ENCODE measurements at regions not wholly inside any gene's neighbourhood (a gene's known extent, or its start where the extent isn't known, plus 50 kb on each side); places are given as distances from the start of the nearest gene placed in this dataset.

DNA sequence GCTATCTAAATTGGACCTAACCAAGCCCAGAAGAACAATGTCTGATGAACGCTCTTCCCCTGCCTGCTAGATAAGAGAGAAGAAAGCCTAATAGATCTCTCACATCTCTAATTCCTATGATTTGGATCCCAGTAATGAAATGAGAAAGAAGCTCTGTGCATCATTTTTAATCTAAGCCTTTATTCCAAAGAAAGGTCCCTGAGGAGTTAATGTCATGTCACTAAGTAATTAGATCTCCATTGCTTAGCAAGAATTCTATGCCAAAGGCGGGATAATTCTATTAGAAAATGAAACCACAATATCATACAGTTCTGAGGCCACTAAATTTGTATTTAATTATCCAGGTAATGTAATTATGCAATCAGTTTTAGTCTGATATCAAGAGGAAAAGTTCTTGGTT lies 74.2 kb upstream of the TMEM260 start:
- CTCF ChIA-PET: interaction anchor here (1.4 to 2.1 kb wide), 2 partner anchors 14 to 15 kb away, joined by 3 to 9 read pairs; no protein-coding TSS in a partner anchor

DNA sequence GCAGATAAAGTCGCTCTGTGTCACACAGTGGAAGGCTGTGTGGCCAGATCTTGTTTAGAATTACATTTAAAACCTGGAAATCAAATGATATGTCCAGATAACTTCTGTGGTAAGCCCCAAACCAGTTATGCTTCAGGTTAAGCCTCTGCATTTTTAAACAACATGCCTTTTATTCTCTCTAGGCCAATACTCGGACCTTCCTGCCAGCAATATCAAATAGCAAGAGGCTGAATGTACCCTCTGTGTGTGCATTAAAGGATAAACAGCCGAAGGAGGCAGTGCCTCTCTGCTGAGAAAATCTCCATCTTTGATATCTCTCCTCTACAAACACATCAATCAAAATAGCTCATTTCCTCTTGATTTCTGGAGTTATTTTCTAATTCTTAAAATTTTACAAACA lies 67.1 kb upstream of the TMEM260 start:
- H3K4me1 ChIP-seq (ENCODE audit: control insufficient read depth in 1 of 2, insufficient read depth in 2 of 2, low read depth in 1 of 2, low read length in 1 of 2): no peaks in the 10 kb centered on the region
- WGBS (ENCODE audit: low lambda C conversion rate): 1% methylated on average over 3 of the region's 3 CpGs
- no peaks in the 10 kb centered on the region for H3K36me3 ChIP-seq (replicated peaks in 1 of 2; ENCODE audit: control insufficient read depth in 1 of 2, insufficient read depth in 2 of 2, low read length in 1 of 2)
- no peaks in the 10 kb centered on the region for H3K9me2 ChIP-seq
- H3K27ac ChIP-seq (ENCODE audit: low read depth in 2 of 2, low read length in 1 of 2): no peak overlapping the region
- CTCF ChIA-PET: no interaction called here
- H3K4me2 ChIP-seq: no peak overlapping the region
- no peaks in the 10 kb centered on the region for H3K79me2 ChIP-seq (ENCODE audit: insufficient read depth)
- no peaks in the 10 kb centered on the region for H3K9me3 ChIP-seq
- no peak for DNase-seq
- H3K9ac ChIP-seq: no peak overlapping the region
- no peaks in the 10 kb centered on the region for H4K20me1 ChIP-seq (ENCODE audit: insufficient read depth)
- TF ChIP-seq FOSL2 (IDR thresholded peaks at IDR 0.05; ENCODE audit: borderline replicate concordance, low read depth) (no peak), ELF1 (IDR thresholded peaks at IDR 0.05) (no peak), RFX5 (IDR thresholded peaks at IDR 0.05; ENCODE audit: low read length) (no peak), TAF1 (IDR thresholded peaks at IDR 0.05; ENCODE audit: borderline replicate concordance, low read depth, low read length) (no peak), SIN3A (IDR thresholded peaks at IDR 0.05; ENCODE audit: borderline replicate concordance, low read depth, low read length) (no peak), TEAD4 (IDR thresholded peaks at IDR 0.05; ENCODE audit: borderline replicate concordance, insufficient read depth) (no peak), POLR2AphosphoS5 (IDR thresholded peaks at IDR 0.05; ENCODE audit: low read depth, low read length) (no peak), MEF2A (IDR thresholded peaks at IDR 0.05; ENCODE audit: borderline replicate concordance, low read depth) (no peak), MXI1 (IDR thresholded peaks at IDR 0.05; ENCODE audit: low read depth, low read length) (no peak), GABPA (IDR thresholded peaks at IDR 0.05; ENCODE audit: low read depth) (no peak), JUND (IDR thresholded peaks at IDR 0.05) (no peak)
- TF ChIP-seq, protein P1, sequence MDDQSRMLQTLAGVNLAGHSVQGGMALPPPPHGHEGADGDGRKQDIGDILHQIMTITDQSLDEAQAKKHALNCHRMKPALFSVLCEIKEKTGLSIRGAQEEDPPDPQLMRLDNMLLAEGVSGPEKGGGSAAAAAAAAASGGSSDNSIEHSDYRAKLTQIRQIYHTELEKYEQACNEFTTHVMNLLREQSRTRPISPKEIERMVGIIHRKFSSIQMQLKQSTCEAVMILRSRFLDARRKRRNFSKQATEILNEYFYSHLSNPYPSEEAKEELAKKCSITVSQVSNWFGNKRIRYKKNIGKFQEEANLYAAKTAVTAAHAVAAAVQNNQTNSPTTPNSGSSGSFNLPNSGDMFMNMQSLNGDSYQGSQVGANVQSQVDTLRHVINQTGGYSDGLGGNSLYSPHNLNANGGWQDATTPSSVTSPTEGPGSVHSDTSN (IDR thresholded peaks at IDR 0.05): no peak
- TF ChIP-seq, protein P2, sequence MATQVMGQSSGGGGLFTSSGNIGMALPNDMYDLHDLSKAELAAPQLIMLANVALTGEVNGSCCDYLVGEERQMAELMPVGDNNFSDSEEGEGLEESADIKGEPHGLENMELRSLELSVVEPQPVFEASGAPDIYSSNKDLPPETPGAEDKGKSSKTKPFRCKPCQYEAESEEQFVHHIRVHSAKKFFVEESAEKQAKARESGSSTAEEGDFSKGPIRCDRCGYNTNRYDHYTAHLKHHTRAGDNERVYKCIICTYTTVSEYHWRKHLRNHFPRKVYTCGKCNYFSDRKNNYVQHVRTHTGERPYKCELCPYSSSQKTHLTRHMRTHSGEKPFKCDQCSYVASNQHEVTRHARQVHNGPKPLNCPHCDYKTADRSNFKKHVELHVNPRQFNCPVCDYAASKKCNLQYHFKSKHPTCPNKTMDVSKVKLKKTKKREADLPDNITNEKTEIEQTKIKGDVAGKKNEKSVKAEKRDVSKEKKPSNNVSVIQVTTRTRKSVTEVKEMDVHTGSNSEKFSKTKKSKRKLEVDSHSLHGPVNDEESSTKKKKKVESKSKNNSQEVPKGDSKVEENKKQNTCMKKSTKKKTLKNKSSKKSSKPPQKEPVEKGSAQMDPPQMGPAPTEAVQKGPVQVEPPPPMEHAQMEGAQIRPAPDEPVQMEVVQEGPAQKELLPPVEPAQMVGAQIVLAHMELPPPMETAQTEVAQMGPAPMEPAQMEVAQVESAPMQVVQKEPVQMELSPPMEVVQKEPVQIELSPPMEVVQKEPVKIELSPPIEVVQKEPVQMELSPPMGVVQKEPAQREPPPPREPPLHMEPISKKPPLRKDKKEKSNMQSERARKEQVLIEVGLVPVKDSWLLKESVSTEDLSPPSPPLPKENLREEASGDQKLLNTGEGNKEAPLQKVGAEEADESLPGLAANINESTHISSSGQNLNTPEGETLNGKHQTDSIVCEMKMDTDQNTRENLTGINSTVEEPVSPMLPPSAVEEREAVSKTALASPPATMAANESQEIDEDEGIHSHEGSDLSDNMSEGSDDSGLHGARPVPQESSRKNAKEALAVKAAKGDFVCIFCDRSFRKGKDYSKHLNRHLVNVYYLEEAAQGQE (IDR thresholded peaks at IDR 0.05; ENCODE audit: low read depth, low read length): no peak
- peaks cover 23% of the 10 kb centered on the region; the same call in 1 of the 2 replicates for H3K27me3 ChIP-seq (ENCODE audit: insufficient read depth)
- H3F3A ChIP-seq (replicated peaks; ENCODE audit: insufficient read depth): no peaks in the 10 kb centered on the region
- POLR2A ChIA-PET: no interaction called here
- no peak overlapping the region for H2AFZ ChIP-seq (ENCODE audit: low read depth)
- no peak overlapping the region for H3K4me3 ChIP-seq (ENCODE audit: low read depth in 2 of 2, low read length in 1 of 2)

More for the DNA sequence above, 74.2 kb upstream of the TMEM260 start:
- Histone ChIP-seq H3K36me3 (replicated peaks in 1 of 2; ENCODE audit: control insufficient read depth in 1 of 2, insufficient read depth in 2 of 2, low read length in 1 of 2) (no peaks in the 10 kb centered on the region), H3K4me3 (ENCODE audit: low read depth in 2 of 2, low read length in 1 of 2) (no peak overlapping the region), H3K79me2 (ENCODE audit: insufficient read depth) (no peaks in the 10 kb centered on the region), H3K27ac (ENCODE audit: low read depth in 2 of 2, low read length in 1 of 2) (no peak overlapping the region), H3K9me2 (no peaks in the 10 kb centered on the region), H3K4me1 (ENCODE audit: control insufficient read depth in 1 of 2, insufficient read depth in 2 of 2, low read depth in 1 of 2, low read length in 1 of 2) (no peaks in the 10 kb centered on the region), H3K9ac (no peak overlapping the region), H3K9me3 (no peaks in the 10 kb centered on the region), H3K27me3 (ENCODE audit: insufficient read depth) (peaks cover 7% of the 10 kb centered on the region; the same call in 1 of the 2 replicates), H3K4me2 (no peak overlapping the region), H4K20me1 (ENCODE audit: insufficient read depth) (no peaks in the 10 kb centered on the region), H2AFZ (ENCODE audit: low read depth) (no peak overlapping the region), H3F3A (replicated peaks; ENCODE audit: insufficient read depth) (no peaks in the 10 kb centered on the region)
- 0% methylated on average over 2 of the region's 2 CpGs for WGBS (ENCODE audit: low lambda C conversion rate)
- no peak for DNase-seq
- no peak for TF ChIP-seq NFIC (IDR thresholded peaks at IDR 0.05; ENCODE audit: borderline replicate concordance)
- no peak for TF ChIP-seq EZH2phosphoT487 (IDR thresholded peaks at IDR 0.05; ENCODE audit: borderline replicate concordance, low read depth)
- TF ChIP-seq RAD21 (IDR thresholded peaks at IDR 0.05; ENCODE audit: low read length): no peak
- TF ChIP-seq FOXM1 (IDR thresholded peaks at IDR 0.05; ENCODE audit: low read depth): no peak
- TF ChIP-seq CHD2 (IDR thresholded peaks at IDR 0.05; ENCODE audit: low read length, partially characterized antibody): no peak
- no peak for TF ChIP-seq JUND (IDR thresholded peaks at IDR 0.05)
- no peak for TF ChIP-seq SIN3A (IDR thresholded peaks at IDR 0.05; ENCODE audit: borderline replicate concordance, low read depth, low read length)
- TF ChIP-seq MEF2A (IDR thresholded peaks at IDR 0.05; ENCODE audit: borderline replicate concordance, low read depth): no peak
- TF ChIP-seq GABPA (IDR thresholded peaks at IDR 0.05; ENCODE audit: low read depth): no peak
- POLR2A ChIA-PET: no interaction called here

Measured in SK-N-SH (cell line).